ENCODE measurements at regions not wholly inside any gene's neighbourhood (a gene's known extent, or its start where the extent isn't known, plus 50 kb on each side); places are given as distances from the start of the nearest gene placed in this dataset.

DNA sequence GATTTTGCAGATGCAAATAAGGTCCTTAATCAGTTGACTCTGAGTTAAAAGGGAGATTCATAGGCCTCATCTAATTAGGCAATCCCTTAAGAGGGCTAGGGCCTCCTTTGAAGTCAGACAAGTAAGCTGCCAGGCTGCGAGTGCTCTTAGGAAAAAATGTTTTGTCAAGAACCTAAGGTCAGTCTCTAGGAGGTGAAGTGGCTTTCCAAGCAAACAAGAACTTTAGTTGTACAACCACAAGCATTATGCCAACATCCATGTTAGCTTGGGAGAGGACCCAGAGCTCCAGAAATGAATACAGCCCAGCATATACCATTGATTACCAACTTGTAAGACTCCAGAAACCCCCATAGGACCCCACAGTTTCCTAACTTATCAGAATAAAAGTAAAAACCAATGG is 1366.2 kb downstream of the PLA2G4A start:
- Mint-ChIP-seq H3K27me3 (no peaks in the 10 kb centered on the region), H3K9me3 (peaks cover 3 to 8% of the 10 kb centered on the region in 2 donors), H3K4me3 (no peak overlapping the region), H3K27ac (no peak overlapping the region), H3K4me1 (ENCODE audit: low read depth in 2 of 2) (no peaks in the 10 kb centered on the region), H3K36me3 (ENCODE audit: insufficient read depth) (no peaks in the 10 kb centered on the region)
- ATAC-seq (replicated peaks) (no peak), DNase-seq (no peak)

DNA sequence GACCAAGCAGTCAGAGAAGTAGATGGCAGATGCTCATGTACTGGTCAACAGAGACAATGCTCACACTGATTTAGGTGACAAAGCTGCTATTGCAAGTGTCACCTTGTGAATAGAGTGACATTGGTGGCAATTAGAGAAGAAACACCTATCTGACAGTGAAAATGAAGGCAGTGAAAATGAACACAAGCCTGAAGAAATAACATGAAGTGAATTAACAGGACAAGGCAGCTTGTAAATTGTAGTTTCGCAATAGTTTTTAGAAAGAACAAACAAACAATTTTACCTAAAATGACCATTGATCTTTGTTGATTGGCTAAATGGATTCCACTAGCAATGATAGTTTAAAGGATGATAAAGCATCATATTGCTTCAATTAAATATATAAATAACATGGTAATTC is 1389.5 kb downstream of the PLA2G4A start:
- Mint-ChIP-seq H3K4me3 (no peak overlapping the region), H3K9me3 (peaks cover 1 to 14% of the 10 kb centered on the region in 2 donors), H3K36me3 (ENCODE audit: insufficient read depth) (no peaks in the 10 kb centered on the region), H3K27me3 (no peaks in the 10 kb centered on the region), H3K4me1 (ENCODE audit: low read depth in 2 of 2) (no peaks in the 10 kb centered on the region), H3K27ac (no peak overlapping the region)
- ATAC-seq (replicated peaks), result no peak
- no peak for DNase-seq

DNA sequence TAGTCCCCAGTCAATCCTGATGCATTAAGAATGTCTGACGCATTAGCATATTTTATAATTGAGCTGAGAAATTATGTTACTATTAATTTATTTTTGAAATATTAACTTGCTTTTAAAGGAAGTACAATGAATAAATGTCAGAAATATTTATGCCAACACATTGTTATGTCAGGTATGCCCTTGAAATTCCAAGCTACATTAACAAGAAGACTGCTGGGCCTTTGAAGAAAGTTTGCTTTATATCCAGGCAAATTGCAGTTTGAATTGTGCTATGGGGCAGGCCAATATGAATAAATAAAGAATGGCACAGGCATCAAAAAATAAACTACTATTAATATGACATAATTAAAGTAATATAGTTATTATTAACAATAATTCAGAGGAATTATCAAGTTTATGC is 1391.3 kb downstream of the PLA2G4A start:
- Mint-ChIP-seq H3K4me3 (no peak overlapping the region), H3K36me3 (ENCODE audit: insufficient read depth) (no peaks in the 10 kb centered on the region), H3K4me1 (ENCODE audit: low read depth in 2 of 2) (no peaks in the 10 kb centered on the region), H3K9me3 (peaks cover 0 to 1% of the 10 kb centered on the region in 2 donors), H3K27me3 (no peaks in the 10 kb centered on the region), H3K27ac (no peak overlapping the region)
- DNase-seq (no peak), ATAC-seq (replicated peaks) (no peak)

DNA sequence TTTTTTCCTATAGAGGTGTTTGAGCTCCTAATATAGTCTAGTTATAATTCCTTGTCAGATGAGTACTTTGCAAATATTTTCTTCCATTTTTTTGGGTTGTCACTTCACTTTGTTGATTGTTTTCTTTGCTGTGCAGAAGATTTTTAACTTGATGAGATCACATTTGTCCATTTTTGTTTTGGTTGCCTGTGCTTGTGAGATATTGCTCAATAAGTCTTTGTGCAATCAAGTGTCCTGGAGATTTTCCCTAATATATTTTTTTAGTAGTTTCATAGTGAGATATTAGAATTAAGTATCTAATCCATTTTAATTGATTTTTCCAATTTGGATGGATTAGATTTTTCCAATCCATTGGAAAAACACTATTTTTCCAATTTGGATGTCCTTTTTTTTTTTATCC is 1395.5 kb downstream of the PLA2G4A start:
- H3K27ac Mint-ChIP-seq, result no peak overlapping the region
- DNase-seq (no peak), ATAC-seq (replicated peaks) (no peak)
- peaks cover 5 to 28% of the 10 kb centered on the region in 2 donors for H3K9me3 Mint-ChIP-seq
- no peak overlapping the region for H3K4me3 Mint-ChIP-seq
- no peaks in the 10 kb centered on the region for H3K27me3 Mint-ChIP-seq
- H3K36me3 Mint-ChIP-seq (ENCODE audit: insufficient read depth), result no peaks in the 10 kb centered on the region
- H3K4me1 Mint-ChIP-seq (ENCODE audit: low read depth in 2 of 2), result no peaks in the 10 kb centered on the region

DNA sequence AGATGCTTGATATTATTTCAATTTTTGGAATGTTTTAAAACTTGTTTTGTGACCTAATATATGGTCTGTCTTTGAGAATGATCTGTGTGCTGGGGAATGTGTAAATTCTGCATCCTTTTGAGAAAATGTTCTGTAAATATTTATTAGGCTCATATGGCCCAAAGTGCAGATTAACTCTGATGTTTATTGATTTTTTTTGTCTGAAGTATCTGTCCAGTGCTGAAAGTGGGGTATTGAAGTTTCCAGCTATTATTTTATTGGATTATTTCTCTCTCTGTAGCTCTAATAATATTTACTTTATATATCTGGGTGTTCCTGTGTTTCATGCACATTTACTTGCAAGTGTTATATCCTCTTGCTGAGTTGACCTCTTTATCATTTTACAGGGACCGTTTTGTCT is 1397.2 kb downstream of the PLA2G4A start:
- Mint-ChIP-seq H3K36me3 (ENCODE audit: insufficient read depth) (no peaks in the 10 kb centered on the region), H3K27ac (no peak overlapping the region), H3K9me3 (peaks cover 5 to 28% of the 10 kb centered on the region in 2 donors), H3K4me1 (ENCODE audit: low read depth in 2 of 2) (no peaks in the 10 kb centered on the region), H3K4me3 (no peak overlapping the region), H3K27me3 (no peaks in the 10 kb centered on the region)
- ATAC-seq (replicated peaks) (no peak), DNase-seq (no peak)

DNA sequence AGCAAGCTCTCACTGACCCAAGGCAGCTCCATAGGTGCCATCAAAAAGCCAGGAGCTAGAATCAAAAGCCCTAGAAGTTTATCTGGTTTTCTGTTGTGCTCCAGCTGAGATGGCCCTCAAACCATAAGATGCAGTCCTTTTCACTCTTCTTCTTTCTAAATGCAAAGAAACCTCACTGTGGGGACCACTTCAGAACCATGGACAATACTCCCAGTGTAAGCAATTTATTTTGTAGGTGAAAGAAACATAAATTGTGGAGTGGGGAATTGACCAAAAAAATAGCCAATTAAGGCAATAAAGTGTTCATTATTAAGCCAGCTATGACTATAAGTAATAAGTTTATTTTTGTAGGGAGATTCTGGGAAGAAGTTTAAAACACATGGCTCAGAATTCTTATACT is 1399.9 kb downstream of the PLA2G4A start:
- no peaks in the 10 kb centered on the region for H3K27me3 Mint-ChIP-seq
- no peak overlapping the region for H3K4me3 Mint-ChIP-seq
- H3K27ac Mint-ChIP-seq, result no peak overlapping the region
- peaks cover 7 to 28% of the 10 kb centered on the region in 2 donors for H3K9me3 Mint-ChIP-seq
- H3K4me1 Mint-ChIP-seq (ENCODE audit: low read depth in 2 of 2), result no peaks in the 10 kb centered on the region
- no peak for DNase-seq
- ATAC-seq (replicated peaks), result no peak
- H3K36me3 Mint-ChIP-seq (ENCODE audit: insufficient read depth), result no peaks in the 10 kb centered on the region

DNA sequence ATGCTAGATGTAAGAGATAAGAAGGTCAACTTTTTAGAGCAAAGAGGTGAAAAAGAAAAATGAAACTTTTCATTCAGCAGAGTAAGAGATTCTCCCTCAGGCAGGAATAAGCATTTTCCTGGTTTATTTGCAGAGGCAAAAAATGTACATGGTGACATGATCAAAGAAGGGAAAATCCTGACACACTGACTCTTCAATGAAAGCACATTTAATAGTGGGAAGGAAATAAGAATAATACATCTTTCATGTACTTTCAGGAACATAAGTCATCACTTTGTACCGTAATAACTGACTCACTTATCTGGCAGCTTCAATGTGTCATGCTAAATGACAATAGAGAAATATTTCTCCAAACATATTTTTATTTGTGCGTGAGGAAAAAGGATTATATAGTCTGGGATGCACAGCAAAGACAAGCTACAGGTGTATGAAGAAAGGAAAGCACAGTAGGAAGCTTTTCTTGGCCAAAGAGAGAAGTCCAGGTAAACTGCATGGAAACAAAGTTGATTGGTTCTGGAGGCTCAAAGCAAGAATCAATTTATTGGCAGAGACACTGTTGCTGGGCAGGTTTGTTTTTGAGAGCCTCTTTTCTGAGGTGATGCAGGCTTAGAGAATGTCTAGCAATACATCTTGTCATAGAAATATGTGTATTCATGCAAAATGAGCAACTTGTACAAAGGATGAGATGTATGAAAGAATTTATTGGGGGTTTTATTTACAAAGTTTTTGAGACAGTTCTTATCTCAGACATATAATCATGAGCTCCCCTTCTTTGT is 1409.0 kb downstream of the PLA2G4A start:
- no peaks in the 10 kb centered on the region for H3K36me3 Mint-ChIP-seq (ENCODE audit: insufficient read depth)
- H3K4me1 Mint-ChIP-seq (ENCODE audit: low read depth in 2 of 2), result no peaks in the 10 kb centered on the region
- ATAC-seq (replicated peaks) (no peak), DNase-seq (no peak)
- no peaks in the 10 kb centered on the region for H3K27me3 Mint-ChIP-seq
- H3K27ac Mint-ChIP-seq, result no peak overlapping the region
- no peak overlapping the region for H3K4me3 Mint-ChIP-seq
- peaks cover 0 to 4% of the 10 kb centered on the region in 2 donors for H3K9me3 Mint-ChIP-seq

DNA sequence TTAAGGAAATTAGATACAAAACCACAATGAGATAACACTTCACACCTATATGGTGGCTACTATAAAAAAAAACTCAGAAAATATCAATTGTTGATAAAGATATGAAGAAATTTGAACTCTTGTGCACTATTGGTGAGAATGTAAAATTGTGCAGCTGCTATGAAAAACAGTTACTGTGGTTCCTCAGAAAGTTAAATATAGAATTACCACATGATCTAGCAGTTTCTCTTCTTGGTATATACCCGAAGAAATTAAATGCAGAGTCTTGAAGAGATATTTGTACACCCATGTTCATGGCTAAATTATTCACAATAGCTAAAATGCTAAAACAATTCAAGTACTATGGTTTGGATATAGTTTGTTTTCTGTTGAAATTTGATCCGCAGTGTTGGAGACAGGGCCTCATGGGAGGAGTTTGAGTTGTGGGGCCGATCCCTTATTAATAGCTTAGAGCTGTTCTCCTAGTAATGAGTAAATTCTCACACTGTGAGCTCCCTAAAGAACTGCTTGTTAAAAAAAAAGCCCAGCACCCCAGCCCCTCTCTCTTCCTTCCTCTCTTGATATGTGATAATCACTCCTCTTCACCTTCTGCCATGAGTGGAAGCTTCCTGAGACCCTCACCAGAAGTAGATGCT is 1412.1 kb downstream of the PLA2G4A start:
- Mint-ChIP-seq H3K36me3 (ENCODE audit: insufficient read depth) (no peaks in the 10 kb centered on the region), H3K27ac (no peak overlapping the region), H3K27me3 (no peaks in the 10 kb centered on the region), H3K4me3 (no peak overlapping the region), H3K9me3 (peaks cover 4 to 7% of the 10 kb centered on the region in 2 donors), H3K4me1 (ENCODE audit: low read depth in 2 of 2) (no peaks in the 10 kb centered on the region)
- DNase-seq (no peak), ATAC-seq (replicated peaks) (no peak)

DNA sequence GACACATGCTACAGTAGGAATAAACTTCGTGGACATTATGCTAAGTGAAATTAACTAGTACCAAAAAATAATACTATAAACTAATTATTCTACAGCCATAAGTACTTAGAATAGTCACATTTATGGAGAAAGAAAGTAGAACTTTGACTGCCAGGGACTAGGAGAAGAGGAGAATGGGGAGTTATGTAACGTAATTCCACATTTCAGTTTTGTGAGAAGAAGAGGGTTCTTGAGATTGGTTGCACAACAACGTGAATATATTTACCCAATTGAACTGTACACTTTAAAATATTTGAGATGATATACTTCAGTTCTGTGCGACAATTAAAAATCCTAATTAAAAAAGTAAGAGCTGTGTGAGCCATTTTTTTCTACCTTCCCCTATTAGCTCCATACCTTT is 1412.9 kb downstream of the PLA2G4A start:
- Mint-ChIP-seq H3K9me3 (peaks cover 4 to 7% of the 10 kb centered on the region in 2 donors), H3K27me3 (no peaks in the 10 kb centered on the region), H3K36me3 (ENCODE audit: insufficient read depth) (no peaks in the 10 kb centered on the region), H3K4me1 (ENCODE audit: low read depth in 2 of 2) (no peaks in the 10 kb centered on the region), H3K4me3 (no peak overlapping the region), H3K27ac (no peak overlapping the region)
- DNase-seq, result no peak
- no peak for ATAC-seq (replicated peaks)

DNA sequence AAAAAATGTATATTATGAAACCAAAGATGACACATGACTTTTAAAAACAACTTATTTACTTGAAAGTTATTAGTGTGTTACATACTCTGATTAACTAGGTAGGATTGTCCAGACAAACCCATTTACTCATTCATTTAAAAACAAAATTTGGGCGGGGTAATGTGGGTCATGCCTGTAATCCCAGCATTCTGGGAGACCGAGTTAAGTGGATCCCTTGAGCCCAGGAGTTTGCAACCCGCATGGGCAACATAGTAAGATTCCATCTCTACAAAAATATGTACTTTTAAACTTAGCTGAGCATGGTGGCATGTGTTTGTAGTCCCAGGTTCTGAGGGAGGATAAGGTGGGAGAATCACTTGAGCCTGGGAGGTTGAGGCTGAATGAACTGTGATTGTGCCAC is 1414.7 kb downstream of the PLA2G4A start:
- DNase-seq (no peak), ATAC-seq (replicated peaks) (no peak)
- no peaks in the 10 kb centered on the region for H3K27me3 Mint-ChIP-seq
- no peak overlapping the region for H3K27ac Mint-ChIP-seq
- no peak overlapping the region for H3K4me3 Mint-ChIP-seq
- H3K9me3 Mint-ChIP-seq, result peaks cover 6 to 7% of the 10 kb centered on the region in 2 donors
- no peaks in the 10 kb centered on the region for H3K4me1 Mint-ChIP-seq (ENCODE audit: low read depth in 2 of 2)
- no peaks in the 10 kb centered on the region for H3K36me3 Mint-ChIP-seq (ENCODE audit: insufficient read depth)

DNA sequence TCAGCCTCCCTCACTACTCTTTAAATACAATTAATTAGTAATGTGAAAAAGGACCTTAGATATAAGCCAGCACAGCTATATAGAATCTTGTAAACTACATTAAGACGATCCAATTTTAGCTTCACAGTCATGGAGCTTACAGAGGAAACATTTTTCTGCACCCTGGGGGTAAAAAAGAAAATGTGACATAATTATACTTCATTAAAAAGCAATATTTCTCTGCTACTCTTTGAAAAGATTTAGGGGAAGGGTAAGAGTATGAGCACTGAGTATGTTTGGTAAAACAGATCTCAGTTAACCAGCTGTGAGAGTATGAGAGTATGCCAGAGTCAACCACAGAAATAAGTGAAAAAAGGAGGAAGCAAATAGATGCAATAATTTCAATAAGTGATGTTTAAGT is 1415.9 kb downstream of the PLA2G4A start:
- H3K27me3 Mint-ChIP-seq, result no peaks in the 10 kb centered on the region
- peaks cover 6 to 7% of the 10 kb centered on the region in 2 donors for H3K9me3 Mint-ChIP-seq
- no peak overlapping the region for H3K4me3 Mint-ChIP-seq
- no peak overlapping the region for H3K27ac Mint-ChIP-seq
- H3K4me1 Mint-ChIP-seq (ENCODE audit: low read depth in 2 of 2), result no peaks in the 10 kb centered on the region
- ATAC-seq (replicated peaks) (no peak), DNase-seq (no peak)
- no peaks in the 10 kb centered on the region for H3K36me3 Mint-ChIP-seq (ENCODE audit: insufficient read depth)

DNA sequence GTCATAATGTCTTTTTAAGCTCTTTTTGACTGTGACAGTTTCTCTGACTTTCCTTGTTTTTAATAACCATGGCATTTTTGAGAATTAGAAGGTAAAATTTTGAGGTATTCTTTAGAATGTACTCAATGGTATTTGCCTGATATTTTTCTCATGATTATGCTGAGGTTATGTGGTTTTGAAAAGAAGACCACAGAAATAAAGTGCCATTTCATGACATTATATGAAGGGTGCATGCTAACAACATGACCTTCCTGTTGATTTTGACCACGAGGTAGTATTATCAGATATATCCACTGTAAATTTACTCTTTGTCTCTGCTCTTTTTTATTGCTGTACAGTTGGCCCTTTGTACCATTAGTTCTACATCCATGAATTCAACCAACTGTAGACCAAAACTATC is 1418.5 kb downstream of the PLA2G4A start:
- DNase-seq, result no peak
- peaks cover 7% of the 10 kb centered on the region in 2 donors for H3K9me3 Mint-ChIP-seq
- no peaks in the 10 kb centered on the region for H3K27me3 Mint-ChIP-seq
- ATAC-seq (replicated peaks), result no peak
- no peaks in the 10 kb centered on the region for H3K4me1 Mint-ChIP-seq (ENCODE audit: low read depth in 2 of 2)
- H3K36me3 Mint-ChIP-seq (ENCODE audit: insufficient read depth), result no peaks in the 10 kb centered on the region
- no peak overlapping the region for H3K4me3 Mint-ChIP-seq
- no peak overlapping the region for H3K27ac Mint-ChIP-seq

DNA sequence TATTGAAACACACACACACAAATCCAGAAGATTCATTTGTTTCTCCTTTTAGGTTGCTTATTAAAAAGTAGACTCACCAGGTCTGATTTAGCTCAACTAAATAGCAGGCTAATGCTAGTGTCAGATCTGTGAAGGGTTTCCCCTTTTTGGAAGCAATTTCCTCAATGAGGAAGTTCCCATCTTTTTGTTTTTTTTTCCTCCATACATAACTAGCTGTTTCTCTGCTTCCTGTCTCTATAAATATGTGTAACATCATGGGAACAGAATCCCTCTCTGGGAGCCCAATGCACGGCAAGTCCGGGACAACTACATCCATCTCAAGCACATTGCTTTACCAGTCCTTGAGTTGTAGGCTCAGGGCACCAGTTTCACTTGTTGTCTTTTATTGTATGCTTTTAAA is 1421.1 kb downstream of the PLA2G4A start:
- H3K27ac Mint-ChIP-seq, result no peak overlapping the region
- H3K36me3 Mint-ChIP-seq (ENCODE audit: insufficient read depth), result no peaks in the 10 kb centered on the region
- H3K27me3 Mint-ChIP-seq, result no peaks in the 10 kb centered on the region
- no peak for ATAC-seq (replicated peaks)
- H3K9me3 Mint-ChIP-seq, result peaks cover 4 to 7% of the 10 kb centered on the region in 2 donors
- DNase-seq, result no peak
- H3K4me1 Mint-ChIP-seq (ENCODE audit: low read depth in 2 of 2), result no peaks in the 10 kb centered on the region
- H3K4me3 Mint-ChIP-seq, result no peak overlapping the region

DNA sequence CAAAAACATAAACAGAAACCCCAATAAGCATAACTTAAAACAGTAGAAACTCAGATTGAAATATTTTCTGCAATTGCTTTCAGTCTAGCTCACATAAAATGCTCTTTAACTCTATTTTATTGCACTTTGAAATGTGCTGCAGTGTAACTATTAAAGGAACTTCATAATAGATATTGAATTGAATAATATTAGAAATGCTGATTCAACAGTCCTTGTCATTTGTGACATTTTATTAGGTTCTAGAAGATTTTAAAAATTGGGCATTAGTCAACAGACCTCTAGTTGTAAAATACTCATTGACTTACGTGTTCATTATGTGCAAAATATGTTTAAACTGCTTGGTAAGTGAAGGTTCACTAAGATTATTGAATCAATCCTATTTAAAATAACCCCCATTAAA is 1422.3 kb downstream of the PLA2G4A start:
- H3K9me3 Mint-ChIP-seq, result peaks cover 5 to 7% of the 10 kb centered on the region in 2 donors
- no peak overlapping the region for H3K27ac Mint-ChIP-seq
- H3K4me1 Mint-ChIP-seq (ENCODE audit: low read depth in 2 of 2), result no peaks in the 10 kb centered on the region
- H3K4me3 Mint-ChIP-seq, result no peak overlapping the region
- DNase-seq (no peak), ATAC-seq (replicated peaks) (no peak)
- no peaks in the 10 kb centered on the region for H3K36me3 Mint-ChIP-seq (ENCODE audit: insufficient read depth)
- H3K27me3 Mint-ChIP-seq, result no peaks in the 10 kb centered on the region
